HEK293 (cell line): ENCODE measurements at regions not wholly inside any gene's neighbourhood (a gene's known extent, or its start where the extent isn't known, plus 50 kb on each side); places are given as distances from the start of the nearest gene placed in this dataset.

ENCODE experiments used
- CTCF ChIA-PET: fragments of 350-600 bp; formaldehyde crosslinking; extraction: SDS; loops from one replicate; lab custom pipeline; 2021; ENCODE audit warnings: antibody characterized with exemption; lab: Yijun Ruan, JAX
- POLR2A ChIA-PET: fragments of 300-600 bp; formaldehyde crosslinking; extraction: SDS; loops from one replicate; lab custom pipeline; 2020; ENCODE audit warnings: antibody characterized with exemption, inconsistent platforms; lab: Yijun Ruan, JAX
- H3K27ac ChIP-seq: fragments of 200-500 bp; sonication (Bioruptor generic); 2 replicates; pipeline ENCODE4 v1.5.1; 2014; ENCODE audit warnings: low read depth, low read length, control low read depth, inconsistent platforms; ENCODE audit errors: extremely low read depth
- H3K36me3 ChIP-seq, 2 experiments: fragments of 200-500 bp in 1 of 2; sonication (Bioruptor generic) in 1 of 2; 1 replicate in 1 of 2; 2 replicates in 1 of 2; pipeline ENCODE4 v1.5.1; 2014 to 2017; ENCODE audit warnings: inconsistent platforms in 2 of 2, low read length in 2 of 2; ENCODE audit not compliant: control insufficient read depth in 2 of 2, insufficient read depth in 1 of 2
- H3K4me1 ChIP-seq: fragments of 200-500 bp; sonication (Bioruptor generic); 2 replicates; pipeline ENCODE4 v1.5.1; 2014; ENCODE audit warnings: mild to moderate bottlenecking, low read length, inconsistent platforms; ENCODE audit not compliant: control insufficient read depth, insufficient read depth
- H3K4me3 ChIP-seq: 2 replicates; pipeline ENCODE4 v1.5.1; 2011; ENCODE audit warnings: low read depth, mild to moderate bottlenecking, control low read depth, low read length, moderate library complexity
- H3K9me3 ChIP-seq: fragments of 200-500 bp; sonication (Bioruptor generic); 2 replicates; pipeline ENCODE4 v1.5.1; 2014; ENCODE audit warnings: low read depth, low read length, inconsistent platforms; ENCODE audit not compliant: control insufficient read depth, insufficient read depth
- HIC1 ChIP-seq: fragments of 450-650 bp; formaldehyde crosslinking; IDR thresholded peaks from 2 replicates; pipeline ENCODE4 v1.5.1; 2016; ENCODE audit warnings: missing biosample characterization, missing genetic modification characterization
- HOXC10 ChIP-seq: sonication (generic); formaldehyde crosslinking; IDR thresholded peaks from 2 replicates; pipeline ENCODE4 v1.8.1; 2023; ENCODE audit warnings: mild to moderate bottlenecking, missing genetic modification reagents
- KLF1 ChIP-seq: fragments of 450-650 bp; formaldehyde crosslinking; IDR thresholded peaks from 2 replicates; pipeline ENCODE4 v1.5.1; 2016; ENCODE audit warnings: missing biosample characterization, missing genetic modification characterization
- KLF17 ChIP-seq: fragments of 450-650 bp; formaldehyde crosslinking; IDR thresholded peaks from 2 replicates; pipeline ENCODE4 v1.5.1; 2016; ENCODE audit warnings: missing biosample characterization, missing genetic modification characterization
- WT1 ChIP-seq: fragments of 450-650 bp; formaldehyde crosslinking; IDR thresholded peaks from 2 replicates; pipeline ENCODE4 v1.5.1; 2016; ENCODE audit warnings: missing biosample characterization, missing genetic modification characterization
- ZBTB1 ChIP-seq: fragments of 450-650 bp; formaldehyde crosslinking; IDR thresholded peaks from 2 replicates; pipeline ENCODE4 v1.5.1; 2016; ENCODE audit warnings: missing biosample characterization, missing genetic modification characterization
- ZBTB44 ChIP-seq: fragments of 450-650 bp; IDR thresholded peaks from 2 replicates; pipeline ENCODE4 v1.5.1; 2018; ENCODE audit warnings: missing biosample characterization, mild to moderate bottlenecking, missing genetic modification characterization
- ZNF10 ChIP-seq: fragments of 450-650 bp; formaldehyde crosslinking; IDR thresholded peaks from 2 replicates; pipeline ENCODE4 v1.5.1; 2017; ENCODE audit warnings: missing biosample characterization, missing genetic modification characterization
- ZNF2 ChIP-seq: fragments of 450-650 bp; formaldehyde crosslinking; IDR thresholded peaks from 2 replicates; pipeline ENCODE4 v1.5.1; 2016; ENCODE audit warnings: missing biosample characterization, missing genetic modification characterization
- ZNF398 ChIP-seq: fragments of 450-650 bp; formaldehyde crosslinking; IDR thresholded peaks from 2 replicates; pipeline ENCODE4 v1.5.1; 2017; ENCODE audit warnings: missing biosample characterization, missing genetic modification characterization
- ZNF48 ChIP-seq: fragments of 450-650 bp; formaldehyde crosslinking; IDR thresholded peaks from 2 replicates; pipeline ENCODE4 v1.5.1; 2016; ENCODE audit warnings: missing biosample characterization, missing genetic modification characterization
- ZNF555 ChIP-seq: fragments of 450-650 bp; formaldehyde crosslinking; conservative IDR thresholded peaks from 2 replicates; pipeline ENCODE4 v1.5.1; 2017; ENCODE audit warnings: missing biosample characterization, mild to moderate bottlenecking, missing genetic modification characterization, inconsistent platforms
- ZSCAN18 ChIP-seq: fragments of 450-650 bp; formaldehyde crosslinking; IDR thresholded peaks from 2 replicates; pipeline ENCODE4 v1.5.1; 2016; ENCODE audit warnings: missing biosample characterization, missing genetic modification characterization

GRCh38 chr4:141783770-141784169 lies 147.4 kb downstream of the IL15 start:
- TF ChIP-seq ZNF48 (no peak), WT1 (tag by site-specific recombination) (no peak), HOXC10 (no peak), KLF17 (tag by site-specific recombination) (no peak), ZNF2 (tag by site-specific recombination) (no peak), KLF1 (tag by site-specific recombination) (no peak), HIC1 (tag by site-specific recombination) (no peak), ZBTB1 (tag by site-specific recombination) (no peak), ZSCAN18 (no peak), ZNF398 (tag by site-specific recombination) (no peak), ZBTB44 (tag by site-specific recombination) (no peak), ZNF555 (tag by site-specific recombination) (no peak)
- ChIA-PET CTCF (no interaction called here), POLR2A (no interaction called here)
- Histone ChIP-seq H3K4me3 (no peak overlapping the region), H3K9me3 (no peaks in the 10 kb centered on the region), H3K36me3 (no peaks in the 10 kb centered on the region), H3K4me1 (no peaks in the 10 kb centered on the region), H3K27ac (no peak overlapping the region)

GRCh38 chr4:141786946-141787345 lies 150.6 kb downstream of the IL15 start:
- no peaks in the 10 kb centered on the region for H3K36me3 ChIP-seq
- H3K4me1 ChIP-seq: no peaks in the 10 kb centered on the region
- POLR2A ChIA-PET: no interaction called here
- H3K4me3 ChIP-seq: no peak overlapping the region
- H3K9me3 ChIP-seq: no peaks in the 10 kb centered on the region
- CTCF ChIA-PET: no interaction called here
- TF ChIP-seq ZNF10 (tag by site-specific recombination): no peak
- H3K27ac ChIP-seq: no peak overlapping the region
